ENCODE measurements at regions not wholly inside any gene's neighbourhood (a gene's known extent, or its start where the extent isn't known, plus 50 kb on each side); places are given as distances from the start of the nearest gene placed in this dataset.

- TF ChIP-seq CTCF (conservative IDR thresholded peaks at IDR 0.05): no peak
Measured at GRCh38 chr3:79917561-79917960, 149.8 kb upstream of the ROBO1 start.

GRCh38 chr3:79910337-79910736, 142.5 kb upstream of the ROBO1 start:
- no peak overlapping the region for H3K27ac ChIP-seq
- TF ChIP-seq CTCF (conservative IDR thresholded peaks at IDR 0.05): no peak

More at GRCh38 chr3:79917561-79917960, 149.8 kb upstream of the ROBO1 start:
- H3K27ac ChIP-seq: no peak overlapping the region

- H3K27ac ChIP-seq: no peak overlapping the region
- no peak for TF ChIP-seq CTCF (conservative IDR thresholded peaks at IDR 0.05)
Measured at GRCh38 chr3:79906106-79906505, 138.3 kb upstream of the ROBO1 start.

GRCh38 chr3:79902151-79902550, 134.4 kb upstream of the ROBO1 start:
- H3K27ac ChIP-seq: no peak overlapping the region
- TF ChIP-seq CTCF (conservative IDR thresholded peaks at IDR 0.05): no peak

GRCh38 chr3:79898907-79899306, 131.1 kb upstream of the ROBO1 start:
- H3K27ac ChIP-seq: no peak overlapping the region
- no peak for TF ChIP-seq CTCF (conservative IDR thresholded peaks at IDR 0.05)

- no peak overlapping the region for H3K27ac ChIP-seq
- no peak for TF ChIP-seq CTCF (conservative IDR thresholded peaks at IDR 0.05)
Measured at GRCh38 chr3:79896086-79896485, 128.3 kb upstream of the ROBO1 start.

GRCh38 chr3:79887213-79887612, 119.4 kb upstream of the ROBO1 start:
- TF ChIP-seq CTCF (conservative IDR thresholded peaks at IDR 0.05): no peak

GRCh38 chr3:79886204-79886603, 118.4 kb upstream of the ROBO1 start:
- no peak overlapping the region for H3K27ac ChIP-seq
- no peak for TF ChIP-seq CTCF (conservative IDR thresholded peaks at IDR 0.05)

More at GRCh38 chr3:79887213-79887612, 119.4 kb upstream of the ROBO1 start:
- no peak overlapping the region for H3K27ac ChIP-seq
